WERI-Rb-1 (cell line): ENCODE measurements at regions not wholly inside any gene's neighbourhood (a gene's known extent, or its start where the extent isn't known, plus 50 kb on each side); places are given as distances from the start of the nearest gene placed in this dataset.
"Not testable (repeated sequence)": the region's sequence is repeated elsewhere in the genome, so short reads cannot be mapped to it uniquely, and the experiment has no call there.

ENCODE experiments used
- DNase-seq: peaks from one replicate; pipeline ENCODE4 v3.0.0-alpha.2; 2020
- H3K27ac ChIP-seq: fragments of 250-450 bp; sonication (Bioruptor Pico); 2 replicates; pipeline ENCODE4 v1.5.1; 2020; ENCODE audit warnings: mild to moderate bottlenecking, moderate library complexity
- H3K27me3 ChIP-seq: fragments of 250-450 bp; sonication (Bioruptor Pico); 2 replicates; pipeline ENCODE4 v1.5.1; 2021; ENCODE audit warnings: mild to moderate bottlenecking, low read depth, moderate library complexity; ENCODE audit not compliant: insufficient read depth, severe bottlenecking
- H3K36me3 ChIP-seq: fragments of 250-450 bp; sonication (Bioruptor Pico); 2 replicates; pipeline ENCODE4 v1.5.1; 2020; ENCODE audit warnings: mild to moderate bottlenecking, moderate library complexity
- H3K4me3 ChIP-seq: 2 replicates; pipeline ENCODE4 v1.5.1; 2011; ENCODE audit warnings: low read depth, mild to moderate bottlenecking, control low read depth, low read length
- H3K9me3 ChIP-seq: fragments of 250-450 bp; sonication (Bioruptor Pico); 2 replicates; pipeline ENCODE4 v1.5.1; 2021; ENCODE audit warnings: mild to moderate bottlenecking, moderate library complexity; ENCODE audit not compliant: severe bottlenecking
- CTCF ChIP-seq: IDR thresholded peaks from 2 replicates; pipeline ENCODE4 v1.5.1; 2011; ENCODE audit warnings: low read depth, mild to moderate bottlenecking, control low read depth, inconsistent platforms, low read length

- no peaks in the 10 kb centered on the region for H3K36me3 ChIP-seq
- no peak for DNase-seq
- no peak for TF ChIP-seq CTCF
Measured at GRCh38 chr14:45807178-45807899, 554.3 kb upstream of the MIS18BP1 start.

GRCh38 chr14:45799511-45799910 is 546.5 kb upstream of the MIS18BP1 start:
- H3K9me3 ChIP-seq, result no peaks in the 10 kb centered on the region
- no peak for DNase-seq
- no peaks in the 10 kb centered on the region for H3K36me3 ChIP-seq
- no peaks in the 10 kb centered on the region for H3K27me3 ChIP-seq
- H3K4me3 ChIP-seq, result no peak overlapping the region
- no peak overlapping the region for H3K27ac ChIP-seq
- no peak for TF ChIP-seq CTCF

More at GRCh38 chr14:45807178-45807899, 554.3 kb upstream of the MIS18BP1 start:
- Histone ChIP-seq H3K27ac (no peak overlapping the region), H3K27me3 (no peaks in the 10 kb centered on the region), H3K4me3 (no peak overlapping the region), H3K9me3 (no peaks in the 10 kb centered on the region)

GRCh38 chr14:45798659-45799058 is 545.7 kb upstream of the MIS18BP1 start:
- Histone ChIP-seq H3K9me3 (no peaks in the 10 kb centered on the region), H3K36me3 (no peaks in the 10 kb centered on the region), H3K27me3 (no peaks in the 10 kb centered on the region), H3K4me3 (no peak overlapping the region), H3K27ac (no peak overlapping the region)
- no peak for DNase-seq
- no peak for TF ChIP-seq CTCF

GRCh38 chr14:45796006-45796405 is 543.0 kb upstream of the MIS18BP1 start:
- not testable (repeated sequence) for H3K27ac ChIP-seq, H3K9me3 ChIP-seq, H3K36me3 ChIP-seq, H3K27me3 ChIP-seq, H3K4me3 ChIP-seq
- DNase-seq, result peak; percentile 14

- no peak overlapping the region for H3K27ac ChIP-seq
- no peak for TF ChIP-seq CTCF
- H3K4me3 ChIP-seq, result no peak overlapping the region
- H3K27me3 ChIP-seq, result no peaks in the 10 kb centered on the region
- no peak for DNase-seq
- H3K9me3 ChIP-seq, result peaks cover 10% of the 10 kb centered on the region
- no peaks in the 10 kb centered on the region for H3K36me3 ChIP-seq
Measured at GRCh38 chr14:45793081-45793480, 540.1 kb upstream of the MIS18BP1 start.

- no peak for DNase-seq
- no peaks in the 10 kb centered on the region for H3K27me3 ChIP-seq
- peaks cover 23% of the 10 kb centered on the region for H3K9me3 ChIP-seq
- no peak overlapping the region for H3K4me3 ChIP-seq
- no peaks in the 10 kb centered on the region for H3K36me3 ChIP-seq
- no peak overlapping the region for H3K27ac ChIP-seq
- TF ChIP-seq CTCF, result no peak
Measured at GRCh38 chr14:45790293-45790692, 537.3 kb upstream of the MIS18BP1 start.
